AG10803 (cell line): ENCODE measurements at regions not wholly inside any gene's neighbourhood (a gene's known extent, or its start where the extent isn't known, plus 50 kb on each side); places are given as distances from the start of the nearest gene placed in this dataset.
A peak's percentile ranks its signal among the peaks of the same experiment; 100 is the strongest.

Experiments
- DNase-seq: peaks from one replicate; pipeline ENCODE4 v3.0.0; 2010; ENCODE audit warnings: low read depth
- H3K4me3 ChIP-seq: 2 replicates; pipeline ENCODE4 v1.5.1; 2011; ENCODE audit warnings: mild to moderate bottlenecking, low read length, control low read depth
- TF ChIP-seq, protein P1 (sequence below): conservative IDR thresholded peaks from 2 replicates; pipeline ENCODE4 v1.5.1; 2011; ENCODE audit warnings: mild to moderate bottlenecking, low read length, control low read depth, inconsistent platforms

DNA sequence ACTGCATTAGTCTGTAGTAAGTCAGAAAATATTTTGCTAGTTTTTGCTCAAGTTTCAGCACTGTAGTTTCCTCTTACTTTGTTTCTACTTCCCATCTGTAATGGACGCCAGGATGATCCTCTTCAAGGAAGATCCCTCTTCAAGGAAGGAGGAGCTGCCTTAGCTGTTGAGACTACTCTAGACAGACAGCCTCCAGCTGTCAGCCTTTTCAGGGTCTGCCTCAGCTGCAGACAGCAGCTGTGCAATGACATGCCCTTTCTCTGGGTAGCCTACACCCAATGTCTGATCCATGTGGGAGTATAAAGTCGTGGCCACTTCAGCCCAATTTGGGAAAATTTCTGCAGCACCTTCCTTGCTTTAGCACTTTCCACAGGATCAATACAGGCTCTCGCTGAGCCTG is 281.0 kb upstream of the MAOA start:
- DNase-seq, result no peak

DNA sequence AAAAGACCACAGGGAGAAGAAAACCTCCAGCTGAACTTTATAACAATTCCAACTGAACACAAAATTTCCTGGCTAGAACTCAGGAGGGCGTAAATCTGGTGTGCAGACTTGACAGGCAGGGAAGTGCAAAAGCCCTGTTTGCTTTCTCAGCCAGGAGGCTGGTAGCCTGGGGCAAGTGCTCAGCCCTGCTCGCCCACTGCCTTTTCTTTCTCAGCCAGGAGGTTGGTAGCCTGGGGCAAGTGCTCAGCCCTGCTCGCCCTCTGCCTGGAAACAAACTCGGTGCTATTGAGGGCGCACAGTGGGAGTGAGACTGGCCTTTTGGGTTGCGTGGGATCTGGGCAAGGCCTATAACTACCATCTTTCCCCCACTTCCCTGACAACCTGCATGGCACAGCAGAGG is 275.4 kb upstream of the MAOA start:
- H3K4me3 ChIP-seq, result no peak overlapping the region
- DNase-seq, result no peak
- TF ChIP-seq, protein P1, sequence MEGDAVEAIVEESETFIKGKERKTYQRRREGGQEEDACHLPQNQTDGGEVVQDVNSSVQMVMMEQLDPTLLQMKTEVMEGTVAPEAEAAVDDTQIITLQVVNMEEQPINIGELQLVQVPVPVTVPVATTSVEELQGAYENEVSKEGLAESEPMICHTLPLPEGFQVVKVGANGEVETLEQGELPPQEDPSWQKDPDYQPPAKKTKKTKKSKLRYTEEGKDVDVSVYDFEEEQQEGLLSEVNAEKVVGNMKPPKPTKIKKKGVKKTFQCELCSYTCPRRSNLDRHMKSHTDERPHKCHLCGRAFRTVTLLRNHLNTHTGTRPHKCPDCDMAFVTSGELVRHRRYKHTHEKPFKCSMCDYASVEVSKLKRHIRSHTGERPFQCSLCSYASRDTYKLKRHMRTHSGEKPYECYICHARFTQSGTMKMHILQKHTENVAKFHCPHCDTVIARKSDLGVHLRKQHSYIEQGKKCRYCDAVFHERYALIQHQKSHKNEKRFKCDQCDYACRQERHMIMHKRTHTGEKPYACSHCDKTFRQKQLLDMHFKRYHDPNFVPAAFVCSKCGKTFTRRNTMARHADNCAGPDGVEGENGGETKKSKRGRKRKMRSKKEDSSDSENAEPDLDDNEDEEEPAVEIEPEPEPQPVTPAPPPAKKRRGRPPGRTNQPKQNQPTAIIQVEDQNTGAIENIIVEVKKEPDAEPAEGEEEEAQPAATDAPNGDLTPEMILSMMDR, result no peak

More for the DNA sequence above, 281.0 kb upstream of the MAOA start:
- TF ChIP-seq, protein P1, result no peak
- H3K4me3 ChIP-seq, result no peak overlapping the region

DNA sequence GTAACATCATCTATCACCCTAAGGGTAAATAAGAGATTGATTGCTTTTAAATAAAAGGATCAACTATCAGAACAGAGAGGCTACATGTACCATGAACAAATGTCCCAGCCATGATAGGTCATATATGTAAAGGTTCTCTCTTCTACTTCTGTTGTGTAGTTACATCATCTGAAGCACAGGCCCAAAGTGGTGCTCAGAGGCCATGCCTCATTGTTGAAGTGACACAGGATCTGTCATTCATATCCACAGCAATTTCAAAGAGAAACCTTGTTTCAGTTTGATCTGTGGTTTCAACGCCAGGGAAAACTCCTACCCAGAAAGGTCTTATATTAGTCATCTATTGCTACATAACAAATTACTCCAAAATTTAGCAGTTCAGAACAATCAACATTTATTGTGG is 269.2 kb upstream of the MAOA start:
- TF ChIP-seq, protein P1, result no peak
- no peak overlapping the region for H3K4me3 ChIP-seq
- DNase-seq, result no peak

DNA sequence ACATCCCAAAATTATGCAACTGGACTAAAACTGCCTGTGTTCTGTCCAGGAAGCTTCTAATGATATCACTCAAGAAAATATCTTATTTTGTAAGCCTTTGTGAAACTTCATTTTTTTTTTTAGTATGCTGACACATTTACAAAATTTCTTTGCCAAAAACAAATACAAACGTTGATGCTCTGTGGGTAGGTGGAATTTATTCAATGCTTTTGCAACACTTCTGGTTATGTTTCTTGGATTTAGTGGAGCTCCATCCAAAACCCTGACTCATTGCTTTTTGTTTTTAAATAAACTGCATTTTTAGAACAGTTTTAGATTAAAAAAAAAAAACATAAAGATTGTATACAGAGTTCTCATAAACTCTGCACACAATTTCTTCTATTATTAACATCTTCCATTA is 250.9 kb upstream of the MAOA start:
- H3K4me3 ChIP-seq, result no peak overlapping the region
- peak; percentile 0 for DNase-seq
- TF ChIP-seq, protein P1, result no peak

DNA sequence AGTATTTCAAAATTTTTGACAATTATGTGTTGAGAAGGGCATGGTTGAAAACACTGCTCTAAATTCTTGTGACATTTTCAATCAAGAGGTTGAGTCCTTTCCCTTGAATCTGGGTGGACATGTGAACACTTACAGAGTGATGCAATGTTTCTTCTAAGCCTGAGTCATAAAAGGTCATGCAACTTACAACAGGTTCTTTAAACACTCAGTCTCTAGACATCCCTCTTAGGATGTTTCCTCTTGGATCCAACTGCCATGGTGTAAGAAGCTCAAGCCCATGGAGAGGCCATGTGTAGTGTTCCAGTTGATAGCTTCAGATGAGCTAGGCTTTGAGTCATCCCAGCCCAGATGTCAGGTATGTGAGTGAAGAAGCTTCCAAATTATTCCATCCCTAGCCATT is 232.2 kb upstream of the MAOA start:
- no peak for DNase-seq
- TF ChIP-seq, protein P1, result no peak

DNA sequence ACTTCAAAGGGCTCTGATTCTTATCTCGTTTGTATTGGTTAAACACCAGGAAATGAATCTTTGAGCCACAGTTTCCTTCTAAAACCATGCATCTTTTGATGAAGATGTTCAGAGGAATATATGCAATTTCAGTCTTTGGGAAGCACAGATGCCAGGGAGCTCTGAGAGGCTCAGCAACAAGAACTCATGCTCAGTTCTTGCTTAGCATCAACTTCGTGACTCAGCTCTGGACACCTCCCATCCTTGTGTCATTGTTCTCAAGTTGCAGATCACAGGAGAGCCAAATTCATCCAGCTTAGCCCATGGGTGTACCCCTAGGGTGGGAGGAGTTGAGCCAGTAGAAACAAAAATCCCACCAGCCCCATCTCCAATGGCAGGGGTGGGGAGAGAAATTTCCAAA is 219.6 kb upstream of the MAOA start:
- TF ChIP-seq, protein P1, result no peak
- no peak for DNase-seq
- no peak overlapping the region for H3K4me3 ChIP-seq

More for the DNA sequence above, 232.2 kb upstream of the MAOA start:
- no peak overlapping the region for H3K4me3 ChIP-seq

DNA sequence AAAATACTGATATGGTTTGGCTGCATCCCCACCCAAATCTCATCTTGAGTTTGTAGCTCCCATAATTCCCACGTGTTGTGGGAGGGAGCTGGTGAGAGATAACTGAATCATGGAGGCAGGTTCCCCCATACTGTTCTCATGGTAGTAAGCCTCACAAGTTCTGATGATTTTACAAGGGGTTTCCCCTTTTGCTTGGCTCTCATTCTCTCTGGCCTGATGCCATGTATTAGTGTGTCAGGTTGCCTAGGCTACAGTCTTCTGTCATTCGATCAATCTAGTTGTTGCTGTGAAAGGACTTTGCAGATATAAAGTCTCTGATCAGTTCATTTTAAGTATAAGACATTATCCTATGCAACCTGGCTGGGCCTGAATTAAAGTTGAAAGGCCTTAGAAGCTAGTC is 209.3 kb upstream of the MAOA start:
- no peak for DNase-seq
- TF ChIP-seq, protein P1, result no peak
- no peak overlapping the region for H3K4me3 ChIP-seq
